ENCODE measurements at regions not wholly inside any gene's neighbourhood (a gene's known extent, or its start where the extent isn't known, plus 50 kb on each side); places are given as distances from the start of the nearest gene placed in this dataset.

DNA sequence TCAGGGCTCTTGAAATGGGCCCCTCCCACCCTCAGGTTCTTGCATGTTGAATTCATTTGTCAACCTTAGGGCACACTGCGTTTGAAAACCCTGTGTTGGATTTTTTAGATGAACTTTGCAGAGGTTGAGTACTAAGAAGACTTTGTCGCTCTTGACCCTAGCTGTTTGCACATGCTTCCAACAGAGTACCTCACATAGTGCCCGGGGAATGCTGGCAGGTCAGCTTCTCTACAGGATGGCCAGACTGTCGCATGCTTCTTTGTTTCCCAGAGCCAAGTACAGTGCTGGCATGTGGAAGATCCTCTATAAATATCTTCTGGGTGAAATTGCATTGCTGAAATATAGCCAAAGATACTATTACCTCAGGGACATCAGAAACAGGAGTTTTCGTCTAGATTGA, 59.9 kb downstream of the FAT3 start:
- Histone ChIP-seq H3K9me3 (ENCODE audit: low read length) (no peaks in the 10 kb centered on the region), H2AFZ (ENCODE audit: low read depth, low read length) (no peak overlapping the region), H3K27ac (ENCODE audit: low read length) (no peak overlapping the region), H3K4me2 (ENCODE audit: low read length) (no peak overlapping the region), H4K20me1 (ENCODE audit: insufficient read depth) (no peaks in the 10 kb centered on the region), H3F3A (ENCODE audit: insufficient read depth, low read length, poor library complexity, severe bottlenecking) (no peaks in the 10 kb centered on the region), H3K9ac (ENCODE audit: low read length) (no peak overlapping the region), H3K79me2 (replicated peaks; ENCODE audit: insufficient read depth, low read length) (peaks cover 6% of the 10 kb centered on the region), H3K36me3 (ENCODE audit: insufficient read depth, low read length) (no peaks in the 10 kb centered on the region), H3K27me3 (ENCODE audit: insufficient read depth, low read depth, low read length) (no peaks in the 10 kb centered on the region), H3K4me3 (ENCODE audit: low read length) (no peak overlapping the region), H3K9me2 (ENCODE audit: insufficient read depth, low read length) (no peaks in the 10 kb centered on the region)
- TF ChIP-seq POLR2AphosphoS5 (IDR thresholded peaks at IDR 0.05) = no peak
- no peak for TF ChIP-seq TAF1 (IDR thresholded peaks at IDR 0.05; ENCODE audit: low read depth)
- no peak for TF ChIP-seq EZH2 (IDR thresholded peaks at IDR 0.05; ENCODE audit: borderline replicate concordance, insufficient read depth, low read length, poor library complexity, severe bottlenecking)
- no peak for TF ChIP-seq MXI1 (conservative IDR thresholded peaks at IDR 0.05; ENCODE audit: poor library complexity, severe bottlenecking)
- no peak for TF ChIP-seq EP300 (conservative IDR thresholded peaks at IDR 0.05; ENCODE audit: poor library complexity, severe bottlenecking)
- no peak for TF ChIP-seq CTCF (IDR thresholded peaks at IDR 0.05; ENCODE audit: poor library complexity, severe bottlenecking)
- TF ChIP-seq, protein P1, sequence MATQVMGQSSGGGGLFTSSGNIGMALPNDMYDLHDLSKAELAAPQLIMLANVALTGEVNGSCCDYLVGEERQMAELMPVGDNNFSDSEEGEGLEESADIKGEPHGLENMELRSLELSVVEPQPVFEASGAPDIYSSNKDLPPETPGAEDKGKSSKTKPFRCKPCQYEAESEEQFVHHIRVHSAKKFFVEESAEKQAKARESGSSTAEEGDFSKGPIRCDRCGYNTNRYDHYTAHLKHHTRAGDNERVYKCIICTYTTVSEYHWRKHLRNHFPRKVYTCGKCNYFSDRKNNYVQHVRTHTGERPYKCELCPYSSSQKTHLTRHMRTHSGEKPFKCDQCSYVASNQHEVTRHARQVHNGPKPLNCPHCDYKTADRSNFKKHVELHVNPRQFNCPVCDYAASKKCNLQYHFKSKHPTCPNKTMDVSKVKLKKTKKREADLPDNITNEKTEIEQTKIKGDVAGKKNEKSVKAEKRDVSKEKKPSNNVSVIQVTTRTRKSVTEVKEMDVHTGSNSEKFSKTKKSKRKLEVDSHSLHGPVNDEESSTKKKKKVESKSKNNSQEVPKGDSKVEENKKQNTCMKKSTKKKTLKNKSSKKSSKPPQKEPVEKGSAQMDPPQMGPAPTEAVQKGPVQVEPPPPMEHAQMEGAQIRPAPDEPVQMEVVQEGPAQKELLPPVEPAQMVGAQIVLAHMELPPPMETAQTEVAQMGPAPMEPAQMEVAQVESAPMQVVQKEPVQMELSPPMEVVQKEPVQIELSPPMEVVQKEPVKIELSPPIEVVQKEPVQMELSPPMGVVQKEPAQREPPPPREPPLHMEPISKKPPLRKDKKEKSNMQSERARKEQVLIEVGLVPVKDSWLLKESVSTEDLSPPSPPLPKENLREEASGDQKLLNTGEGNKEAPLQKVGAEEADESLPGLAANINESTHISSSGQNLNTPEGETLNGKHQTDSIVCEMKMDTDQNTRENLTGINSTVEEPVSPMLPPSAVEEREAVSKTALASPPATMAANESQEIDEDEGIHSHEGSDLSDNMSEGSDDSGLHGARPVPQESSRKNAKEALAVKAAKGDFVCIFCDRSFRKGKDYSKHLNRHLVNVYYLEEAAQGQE (IDR thresholded peaks at IDR 0.05; ENCODE audit: borderline replicate concordance) = no peak
- no peak for TF ChIP-seq RAD21 (conservative IDR thresholded peaks at IDR 0.05)
- no peak for TF ChIP-seq SMC3 (conservative IDR thresholded peaks at IDR 0.05; ENCODE audit: poor library complexity)

DNA sequence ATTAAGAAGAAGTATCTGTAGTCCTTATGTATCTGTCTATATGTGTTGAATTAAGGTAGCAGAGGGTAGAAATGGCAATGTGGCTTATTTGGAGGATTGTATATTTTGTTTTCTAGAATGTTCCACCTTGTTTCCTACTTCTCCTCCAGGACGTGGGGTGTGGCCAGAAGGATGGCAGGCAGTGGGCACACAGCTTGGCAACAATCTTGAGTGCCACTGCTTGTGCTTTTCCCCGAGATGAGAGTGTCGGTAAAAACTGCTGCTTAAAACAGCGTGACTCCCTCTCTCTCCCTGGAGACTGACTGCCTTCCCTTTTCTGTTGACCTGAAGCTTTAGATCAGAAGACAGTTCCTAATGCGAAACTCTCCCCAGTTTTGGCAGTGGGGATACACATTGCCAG, 61.2 kb downstream of the FAT3 start:
- H3F3A ChIP-seq (ENCODE audit: insufficient read depth, low read length, poor library complexity, severe bottlenecking) = no peaks in the 10 kb centered on the region
- H3K4me2 ChIP-seq (ENCODE audit: low read length) = no peak overlapping the region
- H3K9me2 ChIP-seq (ENCODE audit: insufficient read depth, low read length) = no peaks in the 10 kb centered on the region
- H2AFZ ChIP-seq (ENCODE audit: low read depth, low read length) = no peak overlapping the region
- H4K20me1 ChIP-seq (ENCODE audit: insufficient read depth) = no peaks in the 10 kb centered on the region
- no peak overlapping the region for H3K27ac ChIP-seq (ENCODE audit: low read length)
- H3K27me3 ChIP-seq (ENCODE audit: insufficient read depth, low read depth, low read length) = no peaks in the 10 kb centered on the region
- H3K9me3 ChIP-seq (ENCODE audit: low read length) = no peaks in the 10 kb centered on the region
- no peak overlapping the region for H3K4me3 ChIP-seq (ENCODE audit: low read length)
- H3K79me2 ChIP-seq (replicated peaks; ENCODE audit: insufficient read depth, low read length) = no peaks in the 10 kb centered on the region
- H3K36me3 ChIP-seq (ENCODE audit: insufficient read depth, low read length) = no peaks in the 10 kb centered on the region
- no peak overlapping the region for H3K9ac ChIP-seq (ENCODE audit: low read length)
- TF ChIP-seq EZH2 (IDR thresholded peaks at IDR 0.05; ENCODE audit: borderline replicate concordance, insufficient read depth, low read length, poor library complexity, severe bottlenecking) (no peak), SMC3 (conservative IDR thresholded peaks at IDR 0.05; ENCODE audit: poor library complexity) (no peak), EP300 (conservative IDR thresholded peaks at IDR 0.05; ENCODE audit: poor library complexity, severe bottlenecking) (no peak), MXI1 (conservative IDR thresholded peaks at IDR 0.05; ENCODE audit: poor library complexity, severe bottlenecking) (no peak), RAD21 (conservative IDR thresholded peaks at IDR 0.05) (no peak), POLR2AphosphoS5 (IDR thresholded peaks at IDR 0.05) (no peak), CTCF (IDR thresholded peaks at IDR 0.05; ENCODE audit: poor library complexity, severe bottlenecking) (no peak), TAF1 (IDR thresholded peaks at IDR 0.05; ENCODE audit: low read depth) (no peak)
- TF ChIP-seq, protein P1 (IDR thresholded peaks at IDR 0.05; ENCODE audit: borderline replicate concordance) = no peak

All from neural cell (in vitro differentiated cells).